ENCODE measurements at regions not wholly inside any gene's neighbourhood (a gene's known extent, or its start where the extent isn't known, plus 50 kb on each side); places are given as distances from the start of the nearest gene placed in this dataset.

GRCh38 chr12:97638739-97639138, 176.1 kb downstream of the RMST start:
- no peaks in the 10 kb centered on the region for H3K27me3 ChIP-seq (ENCODE audit: insufficient read depth, low read depth, severe bottlenecking)
- no peaks in the 10 kb centered on the region for H3K9me3 ChIP-seq (ENCODE audit: severe bottlenecking)
- H3K36me3 ChIP-seq, result no peaks in the 10 kb centered on the region
- TF ChIP-seq CTCF (IDR thresholded peaks at IDR 0.05; ENCODE audit: low read depth, low read length), result no peak
- H3K4me3 ChIP-seq (ENCODE audit: low read depth, low read length), result no peak overlapping the region
- no peak overlapping the region for H3K27ac ChIP-seq
- no peak for DNase-seq

- Histone ChIP-seq H3K27ac (no peak overlapping the region), H3K4me3 (ENCODE audit: low read depth, low read length) (no peak overlapping the region), H3K36me3 (no peaks in the 10 kb centered on the region), H3K9me3 (ENCODE audit: severe bottlenecking) (no peaks in the 10 kb centered on the region), H3K27me3 (ENCODE audit: insufficient read depth, low read depth, severe bottlenecking) (peaks cover 3% of the 10 kb centered on the region)
- no peak for TF ChIP-seq CTCF (IDR thresholded peaks at IDR 0.05; ENCODE audit: low read depth, low read length)
- no peak for DNase-seq
Observed at GRCh38 chr12:97639702-97640101, 177.1 kb downstream of the RMST start.

GRCh38 chr12:97640826-97641225, 178.2 kb downstream of the RMST start:
- Histone ChIP-seq H3K36me3 (no peaks in the 10 kb centered on the region), H3K4me3 (ENCODE audit: low read depth, low read length) (no peak overlapping the region), H3K9me3 (ENCODE audit: severe bottlenecking) (no peaks in the 10 kb centered on the region), H3K27ac (no peak overlapping the region), H3K27me3 (ENCODE audit: insufficient read depth, low read depth, severe bottlenecking) (peaks cover 3% of the 10 kb centered on the region)
- TF ChIP-seq CTCF (IDR thresholded peaks at IDR 0.05; ENCODE audit: low read depth, low read length), result no peak
- no peak for DNase-seq

- H3K4me3 ChIP-seq (ENCODE audit: low read depth, low read length), result no peak overlapping the region
- H3K27me3 ChIP-seq (ENCODE audit: insufficient read depth, low read depth, severe bottlenecking), result peaks cover 3% of the 10 kb centered on the region
- no peak for DNase-seq
- no peak overlapping the region for H3K27ac ChIP-seq
- H3K9me3 ChIP-seq (ENCODE audit: severe bottlenecking), result no peaks in the 10 kb centered on the region
- TF ChIP-seq CTCF (IDR thresholded peaks at IDR 0.05; ENCODE audit: low read depth, low read length), result no peak
- no peaks in the 10 kb centered on the region for H3K36me3 ChIP-seq
Observed at GRCh38 chr12:97642911-97643310, 180.3 kb downstream of the RMST start.

GRCh38 chr12:97643924-97644323, 181.3 kb downstream of the RMST start:
- H3K27me3 ChIP-seq (ENCODE audit: insufficient read depth, low read depth, severe bottlenecking), result peaks cover 3% of the 10 kb centered on the region
- H3K27ac ChIP-seq, result no peak overlapping the region
- no peak for DNase-seq
- H3K4me3 ChIP-seq (ENCODE audit: low read depth, low read length), result no peak overlapping the region
- TF ChIP-seq CTCF (IDR thresholded peaks at IDR 0.05; ENCODE audit: low read depth, low read length), result no peak
- H3K36me3 ChIP-seq, result no peaks in the 10 kb centered on the region
- no peaks in the 10 kb centered on the region for H3K9me3 ChIP-seq (ENCODE audit: severe bottlenecking)

GRCh38 chr12:97645726-97646125, 183.1 kb downstream of the RMST start:
- DNase-seq, result no peak
- Histone ChIP-seq H3K36me3 (no peaks in the 10 kb centered on the region), H3K9me3 (ENCODE audit: severe bottlenecking) (no peaks in the 10 kb centered on the region), H3K4me3 (ENCODE audit: low read depth, low read length) (no peak overlapping the region), H3K27me3 (ENCODE audit: insufficient read depth, low read depth, severe bottlenecking) (peaks cover 3% of the 10 kb centered on the region), H3K27ac (no peak overlapping the region)
- no peak for TF ChIP-seq CTCF (IDR thresholded peaks at IDR 0.05; ENCODE audit: low read depth, low read length)

All from WERI-Rb-1 (cell line).